ENCODE measurements at regions not wholly inside any gene's neighbourhood (a gene's known extent, or its start where the extent isn't known, plus 50 kb on each side); places are given as distances from the start of the nearest gene placed in this dataset.
"Not testable (repeated sequence)": the region's sequence is repeated elsewhere in the genome, so short reads cannot be mapped to it uniquely, and the experiment has no call there.

DNA sequence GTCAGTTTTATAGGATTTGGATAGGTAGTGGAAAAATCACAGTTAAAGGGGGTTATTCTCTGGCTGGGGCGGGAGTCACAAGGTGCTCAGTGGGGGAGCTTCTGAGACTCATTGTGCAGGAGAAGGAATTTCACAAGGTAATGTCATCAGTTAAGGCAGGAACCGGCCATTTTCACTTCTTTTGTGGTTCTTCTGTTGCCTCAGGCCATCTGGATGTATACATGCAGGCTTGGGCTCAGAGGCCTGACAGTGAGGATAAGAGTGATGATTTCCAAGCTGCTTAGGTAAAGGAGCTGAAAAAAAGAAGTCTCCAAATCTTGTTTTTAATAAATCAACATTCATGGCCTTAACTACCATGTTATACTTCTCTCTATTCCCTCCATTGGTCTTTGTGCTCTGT lies 622.9 kb upstream of the ID4 start:
- Mint-ChIP-seq H3K4me3 (ENCODE audit: unreplicated experiment) (no peak overlapping the region), H3K4me1 (ENCODE audit: insufficient read depth, unreplicated experiment) (no peaks in the 10 kb centered on the region), H3K27ac (ENCODE audit: low read depth, unreplicated experiment) (no peak overlapping the region), H3K36me3 (ENCODE audit: insufficient read depth, unreplicated experiment) (no peaks in the 10 kb centered on the region), H3K27me3 (ENCODE audit: insufficient read depth, unreplicated experiment) (no peaks in the 10 kb centered on the region), H3K9me3 (ENCODE audit: unreplicated experiment) (peaks cover 8% of the 10 kb centered on the region)
- no peak for DNase-seq (ENCODE audit: unreplicated experiment)
- no TSS peak for BruUV-seq (replicated peaks)
- ChIA-PET POLR2A (no interaction called here), CTCF (interaction anchor here (0.6 kb wide), 1 partner anchor 503 kb away, joined by 3 read pairs; no protein-coding TSS in a partner anchor)
- TF ChIP-seq, protein P1, sequence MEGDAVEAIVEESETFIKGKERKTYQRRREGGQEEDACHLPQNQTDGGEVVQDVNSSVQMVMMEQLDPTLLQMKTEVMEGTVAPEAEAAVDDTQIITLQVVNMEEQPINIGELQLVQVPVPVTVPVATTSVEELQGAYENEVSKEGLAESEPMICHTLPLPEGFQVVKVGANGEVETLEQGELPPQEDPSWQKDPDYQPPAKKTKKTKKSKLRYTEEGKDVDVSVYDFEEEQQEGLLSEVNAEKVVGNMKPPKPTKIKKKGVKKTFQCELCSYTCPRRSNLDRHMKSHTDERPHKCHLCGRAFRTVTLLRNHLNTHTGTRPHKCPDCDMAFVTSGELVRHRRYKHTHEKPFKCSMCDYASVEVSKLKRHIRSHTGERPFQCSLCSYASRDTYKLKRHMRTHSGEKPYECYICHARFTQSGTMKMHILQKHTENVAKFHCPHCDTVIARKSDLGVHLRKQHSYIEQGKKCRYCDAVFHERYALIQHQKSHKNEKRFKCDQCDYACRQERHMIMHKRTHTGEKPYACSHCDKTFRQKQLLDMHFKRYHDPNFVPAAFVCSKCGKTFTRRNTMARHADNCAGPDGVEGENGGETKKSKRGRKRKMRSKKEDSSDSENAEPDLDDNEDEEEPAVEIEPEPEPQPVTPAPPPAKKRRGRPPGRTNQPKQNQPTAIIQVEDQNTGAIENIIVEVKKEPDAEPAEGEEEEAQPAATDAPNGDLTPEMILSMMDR (IDR thresholded peaks at IDR 0.05; ENCODE audit: unreplicated experiment) = no peak
- intact Hi-C loops (cut with micrococcal nuclease) = no loop called here

DNA sequence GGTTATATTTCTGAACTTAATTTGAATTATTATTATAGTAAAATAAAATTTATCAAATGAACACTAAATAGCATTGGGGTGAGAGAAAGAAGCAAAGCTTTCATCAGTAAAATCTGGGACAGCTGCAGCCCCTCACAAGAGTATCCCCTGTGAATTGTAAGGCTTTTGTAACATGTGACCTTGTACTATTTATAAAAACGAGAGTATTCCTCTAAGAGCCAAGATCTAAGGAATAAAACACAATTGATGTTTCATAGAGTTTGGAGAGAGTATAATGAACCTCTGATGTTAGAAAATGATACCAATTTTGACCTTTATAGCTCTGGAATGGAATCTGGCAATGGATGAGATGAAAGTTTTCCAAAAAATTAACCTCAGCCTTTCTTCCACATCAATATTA lies 617.2 kb upstream of the ID4 start:
- Mint-ChIP-seq H3K36me3 (ENCODE audit: insufficient read depth, unreplicated experiment) (no peaks in the 10 kb centered on the region), H3K4me3 (ENCODE audit: unreplicated experiment) (no peak overlapping the region), H3K9me3 (ENCODE audit: unreplicated experiment) (peaks cover 16% of the 10 kb centered on the region), H3K4me1 (ENCODE audit: insufficient read depth, unreplicated experiment) (no peaks in the 10 kb centered on the region), H3K27ac (ENCODE audit: low read depth, unreplicated experiment) (no peak overlapping the region), H3K27me3 (ENCODE audit: insufficient read depth, unreplicated experiment) (no peaks in the 10 kb centered on the region)
- no peak for DNase-seq (ENCODE audit: unreplicated experiment)
- ChIA-PET POLR2A (no interaction called here), CTCF (no interaction called here)
- intact Hi-C loops (cut with micrococcal nuclease) = no loop called here
- BruUV-seq (replicated peaks) = no TSS peak
- TF ChIP-seq, protein P1 (IDR thresholded peaks at IDR 0.05; ENCODE audit: unreplicated experiment) = no peak

DNA sequence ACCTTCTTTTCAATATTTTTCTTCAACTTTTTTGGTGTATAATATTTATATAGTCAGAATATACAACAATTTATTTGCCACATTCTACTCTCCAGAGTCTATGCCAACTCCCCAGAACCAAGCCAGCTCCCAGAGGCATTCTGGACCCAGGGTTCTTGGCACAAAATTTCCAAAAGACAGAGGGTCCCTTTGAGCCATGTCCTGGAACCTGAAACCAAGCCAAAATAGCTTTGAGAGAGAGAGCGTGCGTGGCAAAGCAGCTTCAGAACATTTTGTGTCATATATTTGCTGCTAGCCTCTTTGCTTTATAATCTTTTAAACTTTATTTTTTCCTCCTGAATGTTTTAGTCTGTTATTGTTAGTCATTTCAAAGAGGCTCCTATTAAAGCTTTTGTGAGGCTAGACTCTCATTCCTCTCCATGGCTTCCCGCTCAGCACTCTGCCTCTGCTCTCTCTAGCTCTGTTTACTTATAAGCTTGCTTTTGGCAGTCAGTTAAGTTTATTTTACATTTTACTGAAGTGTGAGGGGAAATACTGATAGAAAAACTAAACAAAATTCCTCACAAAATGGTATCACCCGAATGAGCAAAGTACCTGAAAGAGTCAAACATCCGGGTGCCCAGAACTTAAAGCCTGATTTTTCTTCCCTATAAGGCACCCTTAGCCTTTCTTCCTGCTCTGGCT lies 605.1 kb upstream of the ID4 start:
- H3K4me1 Mint-ChIP-seq (ENCODE audit: insufficient read depth, unreplicated experiment) = no peaks in the 10 kb centered on the region
- intact Hi-C loops (cut with micrococcal nuclease) = no loop called here
- POLR2A ChIA-PET = no interaction called here
- DNase-seq (ENCODE audit: unreplicated experiment) = no peak
- no TSS peak for BruUV-seq (replicated peaks)
- no peaks in the 10 kb centered on the region for H3K27me3 Mint-ChIP-seq (ENCODE audit: insufficient read depth, unreplicated experiment)
- no peaks in the 10 kb centered on the region for H3K9me3 Mint-ChIP-seq (ENCODE audit: unreplicated experiment)
- H3K36me3 Mint-ChIP-seq (ENCODE audit: insufficient read depth, unreplicated experiment) = no peaks in the 10 kb centered on the region
- H3K27ac Mint-ChIP-seq (ENCODE audit: low read depth, unreplicated experiment) = no peak overlapping the region
- CTCF ChIA-PET = interaction anchor here (0.6 kb wide), 1 partner anchor 519 kb away, joined by 3 read pairs; no protein-coding TSS in a partner anchor
- no peak overlapping the region for H3K4me3 Mint-ChIP-seq (ENCODE audit: unreplicated experiment)
- TF ChIP-seq, protein P1 (IDR thresholded peaks at IDR 0.05; ENCODE audit: unreplicated experiment) = no peak

DNA sequence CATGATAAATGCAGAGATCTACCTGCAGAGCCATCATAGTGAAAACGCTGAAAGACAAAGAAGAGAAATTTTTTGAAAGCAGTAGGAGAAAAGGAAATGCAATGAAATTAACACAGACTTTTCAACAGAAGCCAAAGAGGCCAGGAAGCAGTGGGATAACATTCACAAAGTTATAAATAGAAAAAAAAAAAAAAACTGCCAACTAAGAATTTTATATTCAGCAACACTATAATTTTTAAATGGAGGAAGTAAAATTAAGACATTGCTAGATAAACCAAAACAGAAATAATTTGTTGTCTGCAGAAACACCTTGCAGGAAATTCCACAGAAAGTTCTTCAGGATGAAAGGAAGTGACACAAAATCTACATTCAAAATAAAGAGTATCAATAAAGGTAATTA lies 591.5 kb upstream of the ID4 start:
- Mint-ChIP-seq H3K4me1 (ENCODE audit: insufficient read depth, unreplicated experiment) (no peaks in the 10 kb centered on the region), H3K4me3 (ENCODE audit: unreplicated experiment) (no peak overlapping the region), H3K9me3 (ENCODE audit: unreplicated experiment) (peaks cover 22% of the 10 kb centered on the region), H3K27me3 (ENCODE audit: insufficient read depth, unreplicated experiment) (no peaks in the 10 kb centered on the region), H3K27ac (ENCODE audit: low read depth, unreplicated experiment) (no peak overlapping the region), H3K36me3 (ENCODE audit: insufficient read depth, unreplicated experiment) (no peaks in the 10 kb centered on the region)
- DNase-seq (ENCODE audit: unreplicated experiment) = no peak
- TF ChIP-seq, protein P1 (IDR thresholded peaks at IDR 0.05; ENCODE audit: unreplicated experiment) = no peak
- intact Hi-C loops (cut with micrococcal nuclease) = no loop called here
- BruUV-seq (replicated peaks) = no TSS peak
- ChIA-PET CTCF (no interaction called here), POLR2A (no interaction called here)

DNA sequence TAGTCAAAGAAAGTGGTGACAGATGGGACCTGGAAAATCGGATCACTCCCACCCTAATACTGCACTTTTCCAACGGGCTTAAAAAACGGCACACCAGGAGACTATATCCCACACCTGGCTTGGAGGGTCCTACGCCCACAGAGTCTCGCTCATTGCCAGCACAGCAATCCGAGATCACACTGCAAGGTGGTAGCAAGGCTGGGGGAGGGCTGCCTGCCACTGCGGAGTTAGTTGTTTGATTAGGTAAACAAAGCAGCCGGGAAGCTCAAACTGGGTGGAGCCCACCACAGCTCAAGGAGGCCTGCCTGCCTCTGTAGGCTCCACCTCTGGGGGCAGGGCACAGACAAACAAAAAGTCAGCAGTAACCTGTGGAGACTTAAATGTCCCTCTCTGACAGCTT lies 590.0 kb upstream of the ID4 start:
- peaks cover 15% of the 10 kb centered on the region for H3K9me3 Mint-ChIP-seq (ENCODE audit: unreplicated experiment)
- BruUV-seq (replicated peaks); DNase-seq (ENCODE audit: unreplicated experiment); H3K4me3 Mint-ChIP-seq (ENCODE audit: unreplicated experiment); H3K4me1 Mint-ChIP-seq (ENCODE audit: insufficient read depth, unreplicated experiment); H3K27me3 Mint-ChIP-seq (ENCODE audit: insufficient read depth, unreplicated experiment); CTCF ChIA-PET; H3K27ac Mint-ChIP-seq (ENCODE audit: low read depth, unreplicated experiment); H3K36me3 Mint-ChIP-seq (ENCODE audit: insufficient read depth, unreplicated experiment); POLR2A ChIA-PET; intact Hi-C loops (cut with micrococcal nuclease): not testable (repeated sequence)

DNA sequence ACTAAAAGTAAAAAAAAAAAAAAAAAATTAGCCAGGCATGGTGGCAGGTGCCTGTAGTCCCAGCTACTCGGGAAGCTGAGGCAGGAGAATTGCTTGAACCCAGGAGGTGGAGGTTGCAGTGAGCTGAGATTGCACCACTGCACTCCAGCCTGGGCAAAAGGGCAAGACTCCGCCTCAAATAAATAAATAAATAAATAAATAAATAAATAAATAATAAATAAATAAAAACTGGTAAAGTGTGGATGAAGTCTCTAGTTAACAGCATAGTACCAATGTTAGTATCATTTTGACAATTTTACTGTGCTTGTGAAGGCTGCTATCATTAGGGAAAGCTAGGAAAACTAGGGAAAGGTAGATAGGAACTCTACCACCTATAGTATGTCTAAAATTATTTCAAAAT lies 581.0 kb upstream of the ID4 start:
- H3K27ac Mint-ChIP-seq (ENCODE audit: low read depth, unreplicated experiment); POLR2A ChIA-PET: not testable (repeated sequence)
- CTCF ChIA-PET = interaction anchor here (0.6 to 0.7 kb wide), 2 partner anchors 100 to 356 kb away, joined by 3 to 4 read pairs; no protein-coding TSS in a partner anchor

More for the DNA sequence above, 581.0 kb upstream of the ID4 start:
- BruUV-seq (replicated peaks); H3K4me3 Mint-ChIP-seq (ENCODE audit: unreplicated experiment); DNase-seq (ENCODE audit: unreplicated experiment); H3K27me3 Mint-ChIP-seq (ENCODE audit: insufficient read depth, unreplicated experiment); H3K36me3 Mint-ChIP-seq (ENCODE audit: insufficient read depth, unreplicated experiment); H3K4me1 Mint-ChIP-seq (ENCODE audit: insufficient read depth, unreplicated experiment); intact Hi-C loops (cut with micrococcal nuclease); H3K9me3 Mint-ChIP-seq (ENCODE audit: unreplicated experiment): not testable (repeated sequence)

All from MCF 10A (cell line).